Thyroid gland (tissue), 4 donors: ENCODE measurements at regions not wholly inside any gene's neighbourhood (a gene's known extent, or its start where the extent isn't known, plus 50 kb on each side); places are given as distances from the start of the nearest gene placed in this dataset.

Source experiments
- DNase-seq, 2 donors: peaks; one replicate each; pipeline ENCODE4 v3.0.0-alpha.2; 2019
- H3K27ac ChIP-seq, 3 donors: fragments of 200-600 bp; sonication (generic); 1 replicate in 2 of 3; 2 replicates in 1 of 3; pipeline ENCODE4 v1.5.1; 2016 to 2019; ENCODE audit warnings: mild to moderate bottlenecking in 1 of 3, moderate library complexity in 1 of 3
- H3K27me3 ChIP-seq: fragments of 200-600 bp; sonication (generic); one replicate; pipeline ENCODE4 v1.5.1; 2019
- H3K36me3 ChIP-seq, 2 donors: fragments of 200-600 bp; sonication (generic); one replicate each; pipeline ENCODE4 v1.5.1; 2016 to 2019
- H3K4me1 ChIP-seq, 2 donors: fragments of 200-600 bp; sonication (generic); one replicate each; pipeline ENCODE4 v1.5.1; 2017 to 2019
- H3K4me3 ChIP-seq, 3 donors: fragments of 200-600 bp; sonication (generic); replicated peaks in 1 of 3; 1 replicate in 2 of 3; 2 replicates in 1 of 3; pipeline ENCODE4 v1.5.1; 2016; ENCODE audit warnings: mild to moderate bottlenecking in 1 of 3
- H3K9me3 ChIP-seq: fragments of 200-600 bp; sonication (generic); one replicate; pipeline ENCODE4 v1.5.1; 2017
- CTCF ChIP-seq, 6 experiments: fragments of 200-600 bp in 3 of 6; fragments of 450-650 bp in 3 of 6; sonication (generic) in 3 of 6; IDR thresholded peaks; one replicate each; pipeline ENCODE4 v1.5.1; 2016 to 2019; ENCODE audit warnings: antibody characterized with exemption in 6 of 6, mild to moderate bottlenecking in 2 of 6, inconsistent platforms in 1 of 6, moderate library complexity in 1 of 6
- POLR2A ChIP-seq, 2 donors: fragments of 450-650 bp; IDR thresholded peaks; one replicate each; pipeline ENCODE4 v1.6.1; 2017; ENCODE audit warnings: antibody characterized with exemption in 2 of 2, mild to moderate bottlenecking in 2 of 2, moderate library complexity in 1 of 2
- WGBS, 2 donors: methylation state at CpG; one replicate each; pipeline ENCODE4 v1.1.5; 2017; 5-methylcytosine and 5-hydroxymethylcytosine counted together
- intact Hi-C: fragments of 100-400 bp; cut with DNase I; formaldehyde crosslinking; loops from one replicate; pipeline ENCODE4 v1.15.1; 2023

GRCh38 chr6:82832811-82833210 lies 232.8 kb downstream of the UBE3D start:
- Histone ChIP-seq H3K36me3 (no peaks in the 10 kb centered on the region), H3K4me1 (no peaks in the 10 kb centered on the region), H3K27me3 (no peaks in the 10 kb centered on the region), H3K9me3 (no peaks in the 10 kb centered on the region), H3K27ac (no peak overlapping the region), H3K4me3 (no peak overlapping the region)
- TF ChIP-seq POLR2A (IDR thresholded peaks at IDR 0.05): no peak
- TF ChIP-seq CTCF (IDR thresholded peaks at IDR 0.05): no peak
- no peak for DNase-seq
- intact Hi-C loops: no loop called here
- WGBS, 2 donors: 92 to 96% methylated on average over 3 of the region's 3 CpGs

GRCh38 chr6:82833481-82833880 lies 232.2 kb downstream of the UBE3D start:
- Histone ChIP-seq H3K27ac (no peak overlapping the region), H3K36me3 (no peaks in the 10 kb centered on the region), H3K9me3 (no peaks in the 10 kb centered on the region), H3K4me1 (no peaks in the 10 kb centered on the region), H3K27me3 (no peaks in the 10 kb centered on the region), H3K4me3 (no peak overlapping the region)
- WGBS, 2 donors: 72 to 74% methylated on average over 2 of the region's 2 CpGs
- no peak for DNase-seq
- TF ChIP-seq POLR2A (IDR thresholded peaks at IDR 0.05) (no peak), CTCF (IDR thresholded peaks at IDR 0.05) (no peak)
- intact Hi-C loops: no loop called here

GRCh38 chr6:82836022-82836575 lies 229.5 kb downstream of the UBE3D start:
- WGBS, 2 donors: 81% methylated on average over 12 of the region's 12 CpGs
- no peaks in the 10 kb centered on the region for H3K4me1 ChIP-seq
- intact Hi-C loops: no loop called here

GRCh38 chr6:82840571-82840970 lies 225.1 kb downstream of the UBE3D start:
- Histone ChIP-seq H3K9me3 (no peaks in the 10 kb centered on the region), H3K27me3 (no peaks in the 10 kb centered on the region), H3K36me3 (no peaks in the 10 kb centered on the region), H3K4me3 (no peak overlapping the region), H3K4me1 (no peaks in the 10 kb centered on the region), H3K27ac (no peak overlapping the region)
- intact Hi-C loops: no loop called here
- no peak for TF ChIP-seq CTCF (IDR thresholded peaks at IDR 0.05)
- no peak for TF ChIP-seq POLR2A (IDR thresholded peaks at IDR 0.05)
- 95 to 97% methylated on average over 1 of the region's 1 CpG for WGBS, 2 donors
- DNase-seq: no peak

More at GRCh38 chr6:82836022-82836575, 229.5 kb downstream of the UBE3D start:
- DNase-seq: no peak
- no peak overlapping the region for H3K27ac ChIP-seq
- no peaks in the 10 kb centered on the region for H3K36me3 ChIP-seq
- TF ChIP-seq POLR2A (IDR thresholded peaks at IDR 0.05) (no peak), CTCF (IDR thresholded peaks at IDR 0.05) (no peak)
- H3K9me3 ChIP-seq: no peaks in the 10 kb centered on the region
- H3K27me3 ChIP-seq: no peaks in the 10 kb centered on the region
- H3K4me3 ChIP-seq: no peak overlapping the region

GRCh38 chr6:82841309-82841708 lies 224.3 kb downstream of the UBE3D start:
- Histone ChIP-seq H3K4me3 (no peak overlapping the region), H3K9me3 (no peaks in the 10 kb centered on the region), H3K27me3 (no peaks in the 10 kb centered on the region), H3K27ac (no peak overlapping the region), H3K4me1 (no peaks in the 10 kb centered on the region), H3K36me3 (no peaks in the 10 kb centered on the region)
- DNase-seq: no peak
- intact Hi-C loops: no loop called here
- TF ChIP-seq CTCF (IDR thresholded peaks at IDR 0.05): no peak
- no peak for TF ChIP-seq POLR2A (IDR thresholded peaks at IDR 0.05)
- 88 to 89% methylated on average over 2 of the region's 2 CpGs for whole genome bisulfite sequencing, 2 donors
